ENCODE measurements at regions not wholly inside any gene's neighbourhood (a gene's known extent, or its start where the extent isn't known, plus 50 kb on each side); places are given as distances from the start of the nearest gene placed in this dataset.

DNA sequence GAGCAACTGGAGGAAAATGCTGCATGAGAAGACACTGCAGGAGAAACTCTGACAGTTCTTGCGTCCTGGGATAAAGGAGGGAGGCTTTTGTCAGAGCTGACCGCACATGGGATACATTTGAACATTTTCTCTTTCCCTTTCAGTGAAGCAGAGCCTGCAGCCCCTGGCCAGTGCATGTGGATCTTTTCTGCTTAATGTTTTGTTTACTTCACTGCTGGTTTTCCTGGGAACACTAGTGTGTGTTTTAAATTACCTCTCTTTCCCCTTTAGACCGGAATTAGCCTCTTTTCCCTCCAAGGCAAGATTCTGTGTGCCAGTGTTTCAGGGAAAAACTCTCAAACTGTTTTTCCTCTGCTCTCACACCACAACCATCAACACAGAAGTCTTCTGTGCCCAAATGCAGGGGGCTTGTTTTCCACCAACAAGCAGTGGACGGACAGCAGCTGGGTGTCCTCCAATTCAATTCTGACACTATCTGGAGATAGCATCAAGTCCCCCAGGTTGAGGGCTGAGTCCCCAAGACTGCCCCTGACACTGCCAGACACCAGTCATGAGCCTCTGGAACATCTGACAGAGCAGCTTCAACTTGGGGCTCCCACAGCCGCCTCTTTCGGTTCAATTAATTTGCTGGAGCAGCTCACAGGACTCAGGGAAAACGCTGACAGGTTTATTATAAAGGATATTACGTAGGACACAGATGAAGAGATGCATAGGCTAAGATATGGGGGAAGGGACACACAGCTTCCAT lies 136.2 kb downstream of the RHOU start:
- Histone ChIP-seq H3K9me3 (no peaks in the 10 kb centered on the region), H3K36me3 (replicated peaks) (no peaks in the 10 kb centered on the region), H3K4me3 (no peak overlapping the region), H3K4me1 (peaks cover 9% of the 10 kb centered on the region; the same call in 1 of the 2 replicates), H3K27me3 (ENCODE audit: low read depth) (no peaks in the 10 kb centered on the region)
- in situ Hi-C loops (cut with MboI; ENCODE audit: low sequenced_read_pairs): no loop called here
- DNase-seq (ENCODE audit: low spot score in 2 of 2): no peak

DNA sequence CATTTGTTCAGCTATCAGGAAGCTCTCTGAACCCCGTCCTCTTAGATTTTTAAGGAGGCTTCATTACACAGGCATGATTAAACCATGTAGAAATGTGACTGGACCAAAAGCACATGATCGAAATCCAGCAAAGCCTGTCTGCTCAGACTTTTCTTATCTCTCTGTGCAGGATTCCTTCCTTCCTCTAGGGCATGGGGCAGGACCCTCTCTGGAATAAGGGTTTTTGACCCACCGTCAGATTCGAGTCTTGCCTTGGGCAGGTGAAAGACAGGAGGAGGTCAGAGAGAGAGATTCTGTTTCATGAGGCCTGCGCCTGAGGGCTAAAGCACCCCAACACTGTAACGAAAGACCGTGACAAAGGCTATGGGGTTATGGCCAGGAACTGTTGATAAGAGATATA lies 136.8 kb downstream of the RHOU start:
- H3K4me3 ChIP-seq: no peak overlapping the region
- in situ Hi-C loops (cut with MboI; ENCODE audit: low sequenced_read_pairs): no loop called here
- H3K27me3 ChIP-seq (ENCODE audit: low read depth): no peaks in the 10 kb centered on the region
- peaks cover 7% of the 10 kb centered on the region; the same call in 1 of the 2 replicates for H3K4me1 ChIP-seq
- no peaks in the 10 kb centered on the region for H3K36me3 ChIP-seq (replicated peaks)
- no peak for DNase-seq (ENCODE audit: low spot score in 2 of 2)
- no peaks in the 10 kb centered on the region for H3K9me3 ChIP-seq

DNA sequence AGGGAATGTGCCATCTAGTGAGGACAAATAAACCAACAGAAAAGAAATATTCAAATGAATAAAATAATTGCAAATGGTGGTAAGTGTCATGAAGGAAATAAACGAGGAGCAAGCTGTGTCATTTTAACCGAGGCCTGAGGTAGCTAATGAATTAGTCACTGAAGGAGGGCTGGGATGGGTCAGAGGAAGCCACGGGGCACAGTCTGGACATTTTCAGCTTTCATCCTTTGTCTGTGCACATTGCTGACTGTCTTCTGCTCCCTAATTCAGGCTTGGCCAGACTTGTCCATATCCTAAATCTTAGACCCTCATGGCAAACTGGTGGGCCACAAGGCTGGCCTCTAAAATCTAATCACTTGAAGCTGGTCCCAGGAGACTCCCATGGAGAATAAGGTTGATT lies 138.4 kb downstream of the RHOU start:
- no peaks in the 10 kb centered on the region for H3K36me3 ChIP-seq (replicated peaks)
- peaks cover 4% of the 10 kb centered on the region; the same call in 1 of the 2 replicates for H3K4me1 ChIP-seq
- H3K4me3 ChIP-seq: no peak overlapping the region
- in situ Hi-C loops (cut with MboI; ENCODE audit: low sequenced_read_pairs): no loop called here
- DNase-seq (ENCODE audit: low spot score in 2 of 2): no peak
- no peaks in the 10 kb centered on the region for H3K27me3 ChIP-seq (ENCODE audit: low read depth)
- no peaks in the 10 kb centered on the region for H3K9me3 ChIP-seq

DNA sequence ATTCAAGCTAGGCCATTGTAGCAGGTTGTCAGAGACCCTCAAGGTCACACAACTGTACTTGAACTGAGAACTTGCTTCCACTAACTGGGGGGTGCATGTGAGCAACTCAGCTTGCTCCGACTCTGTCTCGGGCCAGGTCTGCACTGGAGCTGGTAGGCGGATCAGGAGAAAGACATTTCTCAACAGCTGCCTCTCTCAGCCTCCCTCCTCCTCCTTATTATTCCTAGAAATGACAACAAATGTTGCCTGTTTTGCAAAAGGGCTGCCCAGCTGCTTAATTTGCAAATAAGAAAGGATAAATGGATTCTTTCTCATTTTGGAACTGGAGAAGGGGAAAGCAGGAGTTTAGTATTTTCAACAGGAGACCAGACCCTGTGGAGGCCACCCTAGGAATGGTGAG lies 140.5 kb downstream of the RHOU start:
- no peak for DNase-seq (ENCODE audit: low spot score in 2 of 2)
- no peaks in the 10 kb centered on the region for H3K9me3 ChIP-seq
- H3K4me3 ChIP-seq: no peak overlapping the region
- peaks cover 4% of the 10 kb centered on the region; the same call in 1 of the 2 replicates for H3K4me1 ChIP-seq
- in situ Hi-C loops (cut with MboI; ENCODE audit: low sequenced_read_pairs): no loop called here
- no peaks in the 10 kb centered on the region for H3K36me3 ChIP-seq (replicated peaks)
- H3K27me3 ChIP-seq (ENCODE audit: low read depth): no peaks in the 10 kb centered on the region

DNA sequence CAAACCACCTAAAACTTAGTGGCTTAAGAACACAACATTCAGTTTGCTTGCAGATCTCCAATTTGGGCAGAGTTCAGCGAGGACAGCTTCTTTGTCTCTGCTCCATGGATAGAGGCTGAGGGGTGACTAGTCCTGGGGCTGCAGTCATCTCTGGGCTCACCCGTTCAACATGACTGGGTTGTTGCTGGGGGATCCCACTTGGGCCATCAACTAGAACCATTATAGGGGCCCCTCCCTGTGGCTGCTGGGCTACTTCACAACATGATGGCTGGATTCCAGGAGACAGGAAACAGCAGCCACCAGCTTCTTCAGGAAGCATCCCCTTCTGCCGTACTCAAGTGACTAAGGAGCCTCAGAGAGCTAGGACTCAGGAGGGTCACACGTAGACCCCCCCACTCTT lies 140.9 kb downstream of the RHOU start:
- in situ Hi-C loops (cut with MboI; ENCODE audit: low sequenced_read_pairs): no loop called here
- Histone ChIP-seq H3K4me3 (no peak overlapping the region), H3K27me3 (ENCODE audit: low read depth) (no peaks in the 10 kb centered on the region), H3K4me1 (peaks cover 4% of the 10 kb centered on the region; the same call in 1 of the 2 replicates), H3K36me3 (replicated peaks) (no peaks in the 10 kb centered on the region), H3K9me3 (no peaks in the 10 kb centered on the region)
- no peak for DNase-seq (ENCODE audit: low spot score in 2 of 2)

DNA sequence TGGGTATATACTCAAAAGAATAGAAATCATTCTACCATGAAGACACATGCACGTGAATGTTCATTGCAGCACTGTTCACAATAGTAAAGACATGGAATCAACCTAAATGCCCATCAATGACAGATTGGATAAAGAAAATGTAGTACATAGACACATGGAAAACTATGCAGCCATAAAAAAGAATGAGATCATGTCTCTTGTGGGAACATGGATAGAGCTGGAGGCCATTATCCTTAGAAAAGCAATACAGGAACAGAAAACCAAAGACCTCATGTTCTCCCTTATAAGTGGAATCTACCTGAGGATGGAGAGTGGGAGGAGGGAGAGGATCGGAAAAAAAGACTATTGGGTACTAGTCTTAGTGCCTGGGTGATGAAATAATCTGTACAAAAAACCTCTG lies 143.9 kb downstream of the RHOU start:
- no peaks in the 10 kb centered on the region; the same call in 1 of the 2 replicates for H3K9me3 ChIP-seq
- peaks cover 22% of the 10 kb centered on the region for H3K4me1 ChIP-seq
- in situ Hi-C loops (cut with MboI; ENCODE audit: low sequenced_read_pairs): no loop called here
- H3K27me3 ChIP-seq (ENCODE audit: low read depth): no peaks in the 10 kb centered on the region
- DNase-seq (ENCODE audit: low spot score in 2 of 2): no peak
- no peak overlapping the region for H3K4me3 ChIP-seq
- H3K36me3 ChIP-seq (replicated peaks): no peaks in the 10 kb centered on the region

DNA sequence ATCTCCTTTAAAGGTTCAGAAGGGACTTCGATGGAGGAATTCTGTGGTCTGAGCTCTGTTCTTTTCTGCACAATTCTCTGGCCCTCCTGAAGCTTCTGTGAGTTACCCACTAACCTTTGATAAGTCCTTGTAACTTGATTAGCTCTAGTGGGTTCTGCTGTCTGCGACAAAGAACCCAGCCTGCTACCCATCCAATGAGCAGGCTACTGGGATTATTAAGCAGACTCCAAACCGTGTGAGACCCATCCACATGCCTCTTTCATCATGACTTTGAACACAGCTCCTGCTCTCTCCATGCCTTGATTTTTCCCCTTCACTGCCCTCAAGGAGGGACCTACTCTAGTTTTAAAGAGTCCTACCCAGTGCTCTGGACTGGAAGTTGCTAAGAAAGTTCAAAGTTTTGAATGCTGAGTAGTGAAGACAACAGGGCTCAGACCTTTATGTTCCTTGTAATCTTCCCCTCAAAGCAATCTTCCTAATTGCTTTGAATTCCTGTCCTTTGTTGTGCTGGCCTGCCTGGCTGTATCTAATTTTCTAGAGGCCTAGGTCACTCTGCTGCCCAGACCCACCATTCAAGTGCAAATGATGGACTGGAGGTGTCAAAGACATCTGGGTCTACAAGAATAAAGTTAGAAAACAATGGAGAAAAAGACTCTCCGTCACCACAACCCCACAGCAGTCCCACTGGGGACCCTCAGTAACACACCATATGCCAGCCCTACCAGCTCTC lies 146.9 kb downstream of the RHOU start:
- peak; percentile 67 to 83 for DNase-seq (ENCODE audit: low spot score in 2 of 2)
- H3K4me3 ChIP-seq: no peak overlapping the region
- H3K36me3 ChIP-seq (replicated peaks): no peaks in the 10 kb centered on the region
- in situ Hi-C loops (cut with MboI; ENCODE audit: low sequenced_read_pairs): no loop called here
- peaks cover 22% of the 10 kb centered on the region for H3K4me1 ChIP-seq
- no peaks in the 10 kb centered on the region; the same call in 1 of the 2 replicates for H3K9me3 ChIP-seq
- H3K27me3 ChIP-seq (ENCODE audit: low read depth): no peaks in the 10 kb centered on the region

DNA sequence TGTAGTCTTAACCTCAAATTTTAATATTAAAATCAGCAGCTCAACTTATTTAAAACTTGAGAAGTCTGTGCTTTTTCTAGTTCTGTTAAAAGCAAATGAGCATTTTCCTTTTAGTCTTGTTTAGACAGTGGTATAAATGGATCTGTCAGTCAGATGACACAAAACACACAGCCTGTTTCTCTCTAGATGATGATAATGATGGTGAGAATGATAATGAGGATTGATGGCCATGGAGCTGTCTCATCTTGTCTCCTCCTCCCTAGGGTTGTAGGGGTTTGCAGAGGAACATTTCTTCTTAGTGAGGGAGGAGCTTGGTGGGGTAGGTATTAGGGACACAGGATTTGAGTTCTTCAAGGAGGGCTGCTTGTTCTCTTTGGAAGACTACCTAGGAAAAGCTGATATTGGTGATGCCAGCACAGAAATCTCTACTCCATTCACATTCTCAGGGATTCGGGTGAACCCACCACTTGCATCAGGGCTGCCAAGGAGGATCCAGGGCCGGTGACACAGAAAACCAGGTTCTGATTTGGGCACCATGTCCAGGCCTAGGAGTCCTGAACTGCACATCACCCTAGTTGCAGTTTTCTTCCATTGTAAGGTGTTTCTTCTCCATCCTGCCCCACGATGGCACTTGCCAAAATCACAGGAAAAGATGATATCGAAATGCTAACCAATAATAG lies 147.6 kb downstream of the RHOU start:
- DNase-seq (ENCODE audit: low spot score in 2 of 2): no peak
- H3K27me3 ChIP-seq (ENCODE audit: low read depth): peaks cover 6% of the 10 kb centered on the region; the same call in 1 of the 2 replicates
- no peaks in the 10 kb centered on the region; the same call in 1 of the 2 replicates for H3K9me3 ChIP-seq
- H3K4me3 ChIP-seq: no peak overlapping the region
- in situ Hi-C loops (cut with MboI; ENCODE audit: low sequenced_read_pairs): no loop called here
- H3K4me1 ChIP-seq: peaks cover 22% of the 10 kb centered on the region
- no peaks in the 10 kb centered on the region for H3K36me3 ChIP-seq (replicated peaks)

DNA sequence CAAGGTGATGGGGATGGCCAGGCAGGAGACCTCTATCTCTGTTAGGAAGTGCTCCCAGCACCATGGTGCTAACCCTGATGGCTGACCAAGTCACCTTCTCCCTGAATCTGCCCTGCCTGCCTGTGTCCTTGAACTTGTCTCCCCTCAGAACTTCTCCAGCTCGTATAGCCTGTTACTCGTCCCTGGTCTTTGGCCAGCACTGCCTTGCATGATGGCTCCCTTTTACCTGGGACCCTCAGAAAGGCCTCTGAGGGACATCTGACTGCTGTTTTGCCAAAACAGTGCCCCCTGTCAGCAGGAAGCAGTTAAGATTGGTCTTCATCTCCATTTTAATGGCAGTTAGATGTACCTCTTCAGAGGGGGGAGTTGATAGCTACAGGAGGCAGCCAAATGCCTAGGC lies 148.3 kb downstream of the RHOU start:
- in situ Hi-C loops (cut with MboI; ENCODE audit: low sequenced_read_pairs): no loop called here
- H3K4me1 ChIP-seq: peaks cover 19% of the 10 kb centered on the region
- H3K4me3 ChIP-seq: no peak overlapping the region
- no peak for DNase-seq (ENCODE audit: low spot score in 2 of 2)
- no peaks in the 10 kb centered on the region for H3K36me3 ChIP-seq (replicated peaks)
- no peaks in the 10 kb centered on the region; the same call in 1 of the 2 replicates for H3K9me3 ChIP-seq
- H3K27me3 ChIP-seq (ENCODE audit: low read depth): peaks cover 9% of the 10 kb centered on the region; the same call in 1 of the 2 replicates

DNA sequence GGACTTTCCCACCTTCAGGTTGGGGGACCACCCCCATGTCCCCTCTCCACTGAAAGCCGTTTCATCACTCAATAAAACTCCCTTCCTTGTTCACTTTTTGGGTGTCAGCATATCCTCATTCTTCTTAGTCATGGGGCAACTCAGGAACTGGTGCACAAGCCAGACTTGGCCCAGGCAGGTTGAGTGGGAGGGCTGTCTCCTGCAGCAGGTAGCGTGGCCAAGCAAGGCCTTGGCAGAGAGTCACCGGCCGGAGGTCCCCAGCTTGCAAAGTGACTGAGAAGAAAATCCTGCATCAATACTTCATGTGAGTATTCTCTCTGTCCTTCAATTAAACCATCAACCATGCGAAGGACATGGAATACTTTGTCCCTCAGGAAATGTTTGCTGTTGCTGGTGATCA lies 148.9 kb downstream of the RHOU start:
- H3K36me3 ChIP-seq (replicated peaks): no peaks in the 10 kb centered on the region
- DNase-seq (ENCODE audit: low spot score in 2 of 2): no peak
- peaks cover 19% of the 10 kb centered on the region for H3K4me1 ChIP-seq
- peaks cover 9% of the 10 kb centered on the region; the same call in 1 of the 2 replicates for H3K27me3 ChIP-seq (ENCODE audit: low read depth)
- H3K9me3 ChIP-seq: no peaks in the 10 kb centered on the region; the same call in 1 of the 2 replicates
- no peak overlapping the region for H3K4me3 ChIP-seq
- in situ Hi-C loops (cut with MboI; ENCODE audit: low sequenced_read_pairs): no loop called here

DNA sequence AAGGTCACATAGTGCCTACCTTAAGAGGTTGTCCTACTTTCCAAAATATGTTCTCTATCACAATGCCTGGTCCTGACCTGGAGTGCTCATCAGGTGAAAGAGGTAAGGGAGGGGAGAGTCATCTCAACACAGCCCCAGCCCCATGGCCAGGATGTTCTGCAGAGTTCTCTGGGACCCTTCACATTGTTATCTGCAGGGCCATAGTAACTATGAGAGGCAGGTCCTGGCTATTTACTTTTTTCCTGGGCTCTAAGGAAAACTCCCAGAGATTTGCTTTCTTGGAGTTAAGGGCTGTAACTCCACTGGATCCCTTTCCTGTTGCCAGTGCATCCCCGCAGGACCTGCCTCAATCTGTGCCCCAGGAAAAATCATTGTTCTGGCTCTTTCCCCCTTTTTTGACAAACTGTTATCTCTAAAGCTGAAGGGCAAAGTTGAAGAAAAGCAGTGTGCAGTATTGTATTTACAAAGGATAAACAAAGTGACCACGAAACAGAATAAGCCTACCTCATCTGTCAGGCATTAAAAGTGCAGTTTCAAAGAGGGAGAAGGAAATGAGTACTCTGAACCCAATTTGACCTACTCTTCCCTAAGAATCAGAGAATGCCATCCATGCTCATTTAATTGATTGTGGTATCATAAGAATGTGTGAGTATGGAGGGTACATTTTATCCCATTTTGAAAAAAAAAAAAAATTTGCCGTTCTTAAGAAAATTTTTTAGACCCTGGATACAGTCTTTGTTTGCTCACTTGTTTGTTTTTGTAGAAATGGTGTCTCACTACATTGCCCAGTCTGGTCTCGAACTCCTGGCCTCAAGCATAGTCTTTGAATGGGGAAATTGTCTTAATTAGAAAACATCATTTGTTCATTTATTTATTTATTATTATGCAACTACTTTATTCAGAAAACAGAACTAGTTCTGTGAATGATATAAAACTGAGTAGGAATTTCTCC lies 149.6 kb downstream of the RHOU start:
- Histone ChIP-seq H3K36me3 (replicated peaks) (no peaks in the 10 kb centered on the region), H3K4me3 (no peak overlapping the region), H3K27me3 (ENCODE audit: low read depth) (peaks cover 9% of the 10 kb centered on the region; the same call in 1 of the 2 replicates), H3K4me1 (peaks cover 19% of the 10 kb centered on the region), H3K9me3 (no peaks in the 10 kb centered on the region; the same call in 1 of the 2 replicates)
- DNase-seq (ENCODE audit: low spot score in 2 of 2): no peak
- in situ Hi-C loops (cut with MboI; ENCODE audit: low sequenced_read_pairs): no loop called here

DNA sequence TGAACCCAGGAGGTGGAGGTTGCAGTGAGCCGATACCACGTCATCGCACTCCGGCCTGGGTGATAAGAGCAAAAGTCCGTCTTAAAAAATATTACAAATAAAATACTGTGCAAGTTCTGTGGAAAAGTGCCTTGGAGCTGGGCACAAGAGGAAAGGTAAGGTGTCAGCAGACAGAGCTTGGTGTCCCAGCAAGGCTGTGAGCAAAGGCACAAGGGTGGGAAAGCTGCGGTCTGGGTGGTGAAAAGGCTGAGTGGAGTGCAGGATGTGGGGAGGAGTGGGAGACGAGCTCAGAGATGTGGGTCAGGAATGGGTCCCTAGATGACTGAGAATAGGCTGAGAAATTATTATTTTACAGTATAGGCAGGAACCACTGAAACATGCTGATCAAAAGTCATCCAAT lies 150.6 kb downstream of the RHOU start:
- Histone ChIP-seq H3K9me3 (no peaks in the 10 kb centered on the region; the same call in 1 of the 2 replicates), H3K27me3 (ENCODE audit: low read depth) (peaks cover 9% of the 10 kb centered on the region; the same call in 1 of the 2 replicates), H3K4me1 (peaks cover 19% of the 10 kb centered on the region), H3K36me3 (replicated peaks) (no peaks in the 10 kb centered on the region), H3K4me3 (no peak overlapping the region)
- in situ Hi-C loops (cut with MboI; ENCODE audit: low sequenced_read_pairs): no loop called here
- no peak for DNase-seq (ENCODE audit: low spot score in 2 of 2)

DNA sequence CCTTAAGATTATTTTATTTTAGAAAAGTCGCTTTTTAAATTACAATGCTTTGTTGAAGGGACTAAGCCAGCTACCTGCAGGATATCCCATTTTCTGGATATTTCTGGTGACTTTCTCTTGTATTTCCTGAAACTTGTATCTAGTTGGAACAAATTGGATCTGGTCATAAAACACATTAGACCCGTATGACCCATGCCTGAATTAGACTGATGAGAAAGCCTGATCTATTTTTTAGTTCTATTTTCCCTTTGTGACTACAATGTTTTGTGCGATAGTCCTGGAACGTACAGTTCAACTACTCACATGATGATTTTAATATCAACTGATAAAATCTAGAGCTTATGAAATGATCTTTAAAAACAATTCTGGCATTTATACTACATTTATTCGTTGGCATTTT lies 151.8 kb downstream of the RHOU start:
- Histone ChIP-seq H3K4me1 (peaks cover 11% of the 10 kb centered on the region), H3K36me3 (replicated peaks) (no peaks in the 10 kb centered on the region), H3K4me3 (no peak overlapping the region), H3K27me3 (ENCODE audit: low read depth) (peaks cover 9% of the 10 kb centered on the region; the same call in 1 of the 2 replicates), H3K9me3 (no peaks in the 10 kb centered on the region; the same call in 1 of the 2 replicates)
- in situ Hi-C loops (cut with MboI; ENCODE audit: low sequenced_read_pairs): no loop called here
- no peak for DNase-seq (ENCODE audit: low spot score in 2 of 2)

Measured in HAP-1 (cell line).